ENCODE measurements at regions not wholly inside any gene's neighbourhood (a gene's known extent, or its start where the extent isn't known, plus 50 kb on each side); places are given as distances from the start of the nearest gene placed in this dataset.

DNA sequence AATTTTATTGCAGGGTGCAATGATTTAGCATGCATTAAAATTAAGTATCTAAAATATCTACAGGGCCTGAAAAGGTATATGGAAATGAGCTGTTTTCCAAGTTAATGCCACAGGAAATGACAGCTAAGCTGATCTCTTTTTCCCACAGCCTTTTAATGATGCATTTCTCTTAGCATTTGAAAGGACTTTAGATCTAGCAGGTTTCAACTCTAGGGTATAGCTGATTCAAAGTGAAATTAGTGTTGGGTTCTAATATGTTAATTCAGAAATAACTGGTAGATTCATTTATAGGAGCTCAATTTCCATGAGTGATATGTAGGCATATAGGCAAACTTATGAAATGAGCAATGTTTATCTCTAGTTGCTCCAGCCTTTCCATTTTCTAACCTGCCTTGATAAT lies 274.2 kb downstream of the CASP12 start:
- intact Hi-C loops (cut with micrococcal nuclease; ENCODE audit: unreplicated experiment): no loop called here
- TF ChIP-seq ZNF430 (CRISPR knock-in tag; IDR thresholded peaks at IDR 0.05): no peak
- TF ChIP-seq ZNF780A (CRISPR knock-in tag; IDR thresholded peaks at IDR 0.05): no peak
- no peak for TF ChIP-seq NR2F2 (IDR thresholded peaks at IDR 0.05; ENCODE audit: borderline replicate concordance, low read depth)
- TF ChIP-seq ZNF569 (CRISPR knock-in tag; IDR thresholded peaks at IDR 0.05; ENCODE audit: borderline replicate concordance): no peak
- TF ChIP-seq, protein P1, sequence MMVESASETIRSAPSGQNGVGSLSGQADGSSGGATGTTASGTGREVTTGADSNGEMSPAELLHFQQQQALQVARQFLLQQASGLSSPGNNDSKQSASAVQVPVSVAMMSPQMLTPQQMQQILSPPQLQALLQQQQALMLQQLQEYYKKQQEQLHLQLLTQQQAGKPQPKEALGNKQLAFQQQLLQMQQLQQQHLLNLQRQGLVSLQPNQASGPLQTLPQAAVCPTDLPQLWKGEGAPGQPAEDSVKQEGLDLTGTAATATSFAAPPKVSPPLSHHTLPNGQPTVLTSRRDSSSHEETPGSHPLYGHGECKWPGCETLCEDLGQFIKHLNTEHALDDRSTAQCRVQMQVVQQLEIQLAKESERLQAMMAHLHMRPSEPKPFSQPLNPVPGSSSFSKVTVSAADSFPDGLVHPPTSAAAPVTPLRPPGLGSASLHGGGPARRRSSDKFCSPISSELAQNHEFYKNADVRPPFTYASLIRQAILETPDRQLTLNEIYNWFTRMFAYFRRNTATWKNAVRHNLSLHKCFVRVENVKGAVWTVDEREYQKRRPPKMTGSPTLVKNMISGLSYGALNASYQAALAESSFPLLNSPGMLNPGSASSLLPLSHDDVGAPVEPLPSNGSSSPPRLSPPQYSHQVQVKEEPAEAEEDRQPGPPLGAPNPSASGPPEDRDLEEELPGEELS (CRISPR knock-in tag; IDR thresholded peaks at IDR 0.05): no peak
- TF ChIP-seq ZFP82 (CRISPR knock-in tag; IDR thresholded peaks at IDR 0.05; ENCODE audit: borderline replicate concordance): no peak
- TF ChIP-seq ZFY (CRISPR knock-in tag; IDR thresholded peaks at IDR 0.05): no peak
- TF ChIP-seq, protein P2, sequence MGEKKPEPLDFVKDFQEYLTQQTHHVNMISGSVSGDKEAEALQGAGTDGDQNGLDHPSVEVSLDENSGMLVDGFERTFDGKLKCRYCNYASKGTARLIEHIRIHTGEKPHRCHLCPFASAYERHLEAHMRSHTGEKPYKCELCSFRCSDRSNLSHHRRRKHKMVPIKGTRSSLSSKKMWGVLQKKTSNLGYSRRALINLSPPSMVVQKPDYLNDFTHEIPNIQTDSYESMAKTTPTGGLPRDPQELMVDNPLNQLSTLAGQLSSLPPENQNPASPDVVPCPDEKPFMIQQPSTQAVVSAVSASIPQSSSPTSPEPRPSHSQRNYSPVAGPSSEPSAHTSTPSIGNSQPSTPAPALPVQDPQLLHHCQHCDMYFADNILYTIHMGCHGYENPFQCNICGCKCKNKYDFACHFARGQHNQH (CRISPR knock-in tag; IDR thresholded peaks at IDR 0.05): no peak
- no peak for TF ChIP-seq ZNF660 (CRISPR knock-in tag; IDR thresholded peaks at IDR 0.05; ENCODE audit: borderline replicate concordance, low read depth)
- TF ChIP-seq MBNL3 (CRISPR knock-in tag; conservative IDR thresholded peaks at IDR 0.05): no peak
- Histone ChIP-seq H3K9ac (ENCODE audit: insufficient read depth, low read depth, low read length) (no peak overlapping the region), H3K9me3 (ENCODE audit: low read length) (no peaks in the 10 kb centered on the region), H3K27ac (ENCODE audit: extremely low read length, insufficient read depth, low read length) (no peak overlapping the region), H3K27me3 (ENCODE audit: control insufficient read depth in 1 of 2, insufficient read depth in 2 of 2, low read length in 2 of 2) (no peaks in the 10 kb centered on the region), H3K4me3 (replicated peaks in 1 of 3; ENCODE audit: insufficient read depth in 1 of 3, low read depth in 2 of 3, low read length in 3 of 3) (no peak overlapping the region), H3K4me1 (ENCODE audit: insufficient read depth, low read length) (no peaks in the 10 kb centered on the region), H2AFZ (ENCODE audit: low read length) (no peak overlapping the region), H3K4me2 (ENCODE audit: low read depth, low read length) (no peak overlapping the region), H4K20me1 (ENCODE audit: insufficient read depth, low read length) (no peaks in the 10 kb centered on the region), H3K36me3 (replicated peaks in 1 of 2; ENCODE audit: control insufficient read depth in 1 of 2, insufficient read depth in 2 of 2, low read length in 2 of 2) (no peaks in the 10 kb centered on the region), H3K79me2 (ENCODE audit: insufficient read depth, low read length) (no peaks in the 10 kb centered on the region)
- in situ Hi-C loops (cut with HindIII; ENCODE audit: extremely low pct_ligation_motif_present, low pct_unique_long_range_greater_than_20kb): no loop called here
- CTCF ChIA-PET (ENCODE audit: low intra/inter-chr PET ratio, low total read pairs): no interaction called here
- BruUV-seq (replicated peaks): no TSS peak
- POLR2A ChIA-PET: no interaction called here
- DNase-seq (ENCODE audit: low spot score) (no peak), FAIRE-seq (no peak), ATAC-seq (no peak)
